Pancreas (tissue), 10 donors: ENCODE measurements at regions not wholly inside any gene's neighbourhood (a gene's known extent, or its start where the extent isn't known, plus 50 kb on each side); places are given as distances from the start of the nearest gene placed in this dataset.
A peak's percentile ranks its signal among the peaks of the same experiment; 100 is the strongest.

Source experiments
- ATAC-seq, 4 donors: fragments of 200-7000 bp; cut with Tn5 transposase; one replicate each; pipeline versions ENCODE4 v1.8.0 to v1.9.1; 2020; ENCODE audit warnings: mild to moderate bottlenecking in 4 of 4, moderate library complexity in 4 of 4
- DNase-seq, 6 donors: peaks; one replicate each; pipeline ENCODE4 v3.0.0-alpha.2; 2020
- FAIRE-seq: peaks from 2 replicates; lab custom pipeline; 2012; peaks lifted over from hg19 to GRCh38; lab: Jason Lieb, UNC
- H3K27ac ChIP-seq, 4 donors: fragments of 200-600 bp; sonication (generic); 1 replicate in 3 of 4; 2 replicates in 1 of 4; pipeline versions ENCODE4 v1.5.0 to v1.8.0; 2020
- H3K27me3 ChIP-seq, 4 donors: fragments of 200-600 bp; one replicate each; pipeline ENCODE4 v1.8.0; 2021
- H3K36me3 ChIP-seq, 3 donors: fragments of 200-600 bp; sonication (generic) in 1 of 3; one replicate each; pipeline versions ENCODE4 v1.5.0 to v1.8.0; 2020 to 2021
- H3K4me1 ChIP-seq, 3 donors: fragments of 200-600 bp; one replicate each; pipeline ENCODE4 v1.8.0; 2021
- H3K4me3 ChIP-seq, 4 donors: fragments of 200-600 bp; sonication (generic) in 2 of 4; one replicate each; pipeline versions ENCODE4 v1.5.0 to v1.8.0; 2020 to 2021
- H3K9me3 ChIP-seq, 4 donors: fragments of 200-600 bp; one replicate each; pipeline ENCODE4 v1.8.0; 2021
- WGBS, 2 donors: extraction: QIAGEN DNeasy Blood & Tissue Kit; methylation state at CpG; one replicate each; pipeline ENCODE4 v1.1.7; 2013; 5-methylcytosine and 5-hydroxymethylcytosine counted together
- intact Hi-C, 3 donors: fragments of 100-400 bp; cut with DNase I; formaldehyde crosslinking; loops; one replicate each; pipeline versions ENCODE4 v1.11.1 to v1.14.2; 2022
- TF ChIP-seq, protein P1 (sequence below), 4 donors: fragments of 200-600 bp; sonication (generic) in 3 of 4; IDR thresholded peaks; one replicate each; pipeline versions ENCODE4 v1.5.0 to v1.8.0; 2021; ENCODE audit warnings: antibody characterized with exemption in 4 of 4
- donor health status: healthy with polysubstance abuse.
- donor health status: DM: no; HTN: no; CAD: no; lungs with moderate emphysema.
- donor health status: DM: no; HTN: no; CAD: no.
- donor health status: control.
- donor health status: control.
- donor health status: Bipolar disorder and iron deficiency.
- donor health status: DM: yes; HTN: yes; CAD: no.
- donor health status: DM: no; HTN: no; CAD: no.
- donor health status: DM: no; HTN: no; CAD: no.
- donor health status: DM: yes; HTN: yes; CAD: no.

DNA sequence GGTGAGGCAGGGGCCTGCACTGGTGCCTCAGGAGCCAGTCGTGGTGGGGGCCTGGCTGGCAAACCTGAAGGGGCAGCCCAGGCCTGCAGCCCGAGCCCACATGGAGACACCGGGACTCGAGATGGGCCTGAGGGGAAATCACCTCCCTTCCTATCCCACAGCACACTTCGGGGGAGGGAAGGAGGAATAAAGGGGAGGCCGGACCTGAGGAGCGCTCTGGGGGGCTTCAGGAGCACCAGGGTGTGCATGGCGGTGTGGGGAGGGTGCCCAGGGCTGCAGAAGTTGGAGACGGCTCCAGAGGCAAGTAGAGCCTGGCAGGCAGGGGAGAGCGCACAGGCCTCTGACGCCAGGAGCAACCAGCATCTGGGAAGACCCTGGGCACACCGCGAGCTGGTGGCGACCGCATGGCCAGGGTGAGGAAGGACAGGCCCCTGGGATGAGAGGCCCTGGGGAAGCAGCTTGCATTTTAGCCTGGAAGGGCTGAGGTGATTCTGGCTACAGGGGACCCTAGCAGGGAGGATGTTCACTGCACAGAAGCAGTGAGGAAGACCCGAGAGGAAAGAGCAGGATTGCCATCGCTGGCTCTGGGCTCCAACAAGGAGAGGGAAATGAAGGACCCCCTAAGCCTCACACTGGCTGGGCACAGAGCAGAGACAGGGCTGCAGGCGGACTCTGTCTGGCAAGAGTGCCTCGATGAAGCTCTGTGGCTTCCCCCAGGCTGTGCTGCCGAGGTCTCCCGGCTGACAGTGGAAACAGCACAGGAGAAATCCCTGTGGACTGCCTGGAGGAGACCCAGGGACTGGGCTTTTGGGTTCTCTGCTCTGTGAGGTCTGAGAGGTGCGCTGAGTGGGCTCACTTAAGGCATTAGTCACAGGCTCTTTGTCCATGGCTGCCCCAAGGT, 457.7 kb downstream of the BRD1 start:
- intact Hi-C loops, result no loop called here
- H3K27me3 ChIP-seq, result peaks cover 0 to 4% (median 0%) of the 10 kb centered on the region in 4 donors
- no peaks in the 10 kb centered on the region for H3K9me3 ChIP-seq
- TF ChIP-seq, protein P1, sequence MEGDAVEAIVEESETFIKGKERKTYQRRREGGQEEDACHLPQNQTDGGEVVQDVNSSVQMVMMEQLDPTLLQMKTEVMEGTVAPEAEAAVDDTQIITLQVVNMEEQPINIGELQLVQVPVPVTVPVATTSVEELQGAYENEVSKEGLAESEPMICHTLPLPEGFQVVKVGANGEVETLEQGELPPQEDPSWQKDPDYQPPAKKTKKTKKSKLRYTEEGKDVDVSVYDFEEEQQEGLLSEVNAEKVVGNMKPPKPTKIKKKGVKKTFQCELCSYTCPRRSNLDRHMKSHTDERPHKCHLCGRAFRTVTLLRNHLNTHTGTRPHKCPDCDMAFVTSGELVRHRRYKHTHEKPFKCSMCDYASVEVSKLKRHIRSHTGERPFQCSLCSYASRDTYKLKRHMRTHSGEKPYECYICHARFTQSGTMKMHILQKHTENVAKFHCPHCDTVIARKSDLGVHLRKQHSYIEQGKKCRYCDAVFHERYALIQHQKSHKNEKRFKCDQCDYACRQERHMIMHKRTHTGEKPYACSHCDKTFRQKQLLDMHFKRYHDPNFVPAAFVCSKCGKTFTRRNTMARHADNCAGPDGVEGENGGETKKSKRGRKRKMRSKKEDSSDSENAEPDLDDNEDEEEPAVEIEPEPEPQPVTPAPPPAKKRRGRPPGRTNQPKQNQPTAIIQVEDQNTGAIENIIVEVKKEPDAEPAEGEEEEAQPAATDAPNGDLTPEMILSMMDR (IDR thresholded peaks at IDR 0.05), result no peak
- no peaks in the 10 kb centered on the region for H3K36me3 ChIP-seq
- DNase-seq, result peak in 1 of 6 donors; percentile 38
- no peaks in the 10 kb centered on the region for H3K4me1 ChIP-seq
- FAIRE-seq, result no peak
- H3K4me3 ChIP-seq, result no peak overlapping the region
- H3K27ac ChIP-seq, result no peak overlapping the region
- no peak for ATAC-seq
- WGBS, 2 donors, result 49 to 64% methylated on average over 22 of the region's 22 CpGs

DNA sequence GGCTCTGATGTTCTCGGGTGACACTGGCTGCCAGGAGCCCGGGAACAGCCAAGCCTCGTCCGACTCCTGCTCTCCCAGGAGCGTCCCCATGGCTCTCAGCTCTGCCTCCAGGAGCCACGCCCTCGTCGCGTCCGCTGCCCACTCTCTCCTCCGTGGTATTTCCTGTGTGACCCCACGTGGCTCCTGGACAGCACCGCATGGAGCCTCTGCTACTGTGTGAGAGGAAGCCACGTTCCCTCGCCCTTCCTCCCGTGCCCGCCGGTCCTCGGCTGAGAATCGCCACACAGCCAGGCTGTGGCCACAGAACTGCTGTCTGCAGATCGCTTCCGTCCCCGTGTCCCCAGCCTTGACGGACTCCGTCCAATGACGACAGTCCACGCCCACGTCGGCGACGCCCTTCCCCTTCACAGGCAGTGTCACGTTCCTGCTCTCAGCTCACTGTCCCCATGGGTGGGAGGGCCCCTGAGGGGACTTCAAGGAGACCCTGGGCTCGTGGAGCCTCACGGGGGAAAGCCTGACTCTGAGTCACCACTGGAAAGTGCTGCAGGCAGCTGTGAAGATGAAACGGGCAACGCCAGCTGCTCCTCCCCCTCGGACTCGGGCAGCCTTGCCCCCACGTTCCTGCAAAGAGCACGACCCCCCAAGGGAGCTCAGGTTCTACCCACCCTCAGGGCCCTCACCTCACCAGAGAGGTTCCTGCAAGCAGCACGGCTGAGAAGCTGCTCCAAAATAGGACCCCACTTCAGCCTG, 458.5 kb downstream of the BRD1 start:
- no peak for ATAC-seq
- TF ChIP-seq, protein P1 (IDR thresholded peaks at IDR 0.05), result no peak

DNA sequence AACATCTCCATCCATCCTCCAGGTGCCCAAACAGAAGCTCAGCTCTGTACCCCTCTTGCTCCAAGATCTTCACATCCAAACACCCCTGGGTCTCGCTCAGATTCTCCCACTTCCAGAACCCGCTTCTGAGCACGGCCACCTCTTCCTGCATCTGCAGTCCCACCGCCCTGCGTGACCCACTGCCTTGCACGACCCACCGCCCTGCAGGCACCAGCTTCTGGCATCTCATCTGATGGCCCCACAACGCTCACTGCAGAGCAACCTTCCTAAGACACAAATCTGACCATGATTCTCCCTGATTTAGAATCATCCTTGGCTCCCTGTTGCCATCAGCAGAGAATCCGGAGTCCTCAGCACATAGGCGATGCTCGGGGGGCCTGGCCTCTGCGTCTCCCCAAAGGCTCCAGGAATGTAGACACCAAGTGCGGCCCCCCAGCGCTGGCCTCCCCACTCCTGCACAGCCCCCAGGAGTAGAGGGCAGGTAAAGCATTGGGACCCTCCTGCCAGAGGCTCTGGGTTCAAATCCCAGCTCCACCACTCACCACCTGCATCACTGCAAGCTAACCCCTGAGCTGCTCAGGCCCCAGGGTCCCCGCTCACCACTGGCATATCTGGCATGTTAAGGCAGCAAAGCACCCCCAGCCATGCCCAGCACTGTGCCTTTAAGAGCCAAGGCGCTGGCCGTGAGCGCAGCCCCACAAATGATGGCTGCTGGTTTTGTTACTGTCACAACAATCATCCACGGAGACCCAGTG, 459.3 kb downstream of the BRD1 start:
- H3K27ac ChIP-seq, result no peak overlapping the region
- 60 to 79% methylated on average over 19 of the region's 19 CpGs for WGBS, 2 donors
- ATAC-seq, result no peak
- H3K36me3 ChIP-seq, result no peaks in the 10 kb centered on the region
- no peaks in the 10 kb centered on the region for H3K4me1 ChIP-seq
- no peak overlapping the region for H3K4me3 ChIP-seq
- no peak for FAIRE-seq
- no peaks in the 10 kb centered on the region for H3K9me3 ChIP-seq
- peaks cover 0 to 4% (median 0%) of the 10 kb centered on the region in 4 donors for H3K27me3 ChIP-seq
- TF ChIP-seq, protein P1 (IDR thresholded peaks at IDR 0.05), result no peak
- intact Hi-C loops, result no loop called here
- peak in 1 of 6 donors; percentile 39 for DNase-seq

More for the DNA sequence above, 458.5 kb downstream of the BRD1 start:
- intact Hi-C loops, result no loop called here
- H3K36me3 ChIP-seq, result no peaks in the 10 kb centered on the region
- no peak overlapping the region for H3K4me3 ChIP-seq
- FAIRE-seq, result no peak
- peaks cover 0 to 4% (median 0%) of the 10 kb centered on the region in 4 donors for H3K27me3 ChIP-seq
- no peaks in the 10 kb centered on the region for H3K4me1 ChIP-seq
- peak in 1 of 6 donors; percentile 51 for DNase-seq
- no peaks in the 10 kb centered on the region for H3K9me3 ChIP-seq
- WGBS, 2 donors, result 39 to 52% methylated on average over 41 of the region's 41 CpGs
- H3K27ac ChIP-seq, result no peak overlapping the region

DNA sequence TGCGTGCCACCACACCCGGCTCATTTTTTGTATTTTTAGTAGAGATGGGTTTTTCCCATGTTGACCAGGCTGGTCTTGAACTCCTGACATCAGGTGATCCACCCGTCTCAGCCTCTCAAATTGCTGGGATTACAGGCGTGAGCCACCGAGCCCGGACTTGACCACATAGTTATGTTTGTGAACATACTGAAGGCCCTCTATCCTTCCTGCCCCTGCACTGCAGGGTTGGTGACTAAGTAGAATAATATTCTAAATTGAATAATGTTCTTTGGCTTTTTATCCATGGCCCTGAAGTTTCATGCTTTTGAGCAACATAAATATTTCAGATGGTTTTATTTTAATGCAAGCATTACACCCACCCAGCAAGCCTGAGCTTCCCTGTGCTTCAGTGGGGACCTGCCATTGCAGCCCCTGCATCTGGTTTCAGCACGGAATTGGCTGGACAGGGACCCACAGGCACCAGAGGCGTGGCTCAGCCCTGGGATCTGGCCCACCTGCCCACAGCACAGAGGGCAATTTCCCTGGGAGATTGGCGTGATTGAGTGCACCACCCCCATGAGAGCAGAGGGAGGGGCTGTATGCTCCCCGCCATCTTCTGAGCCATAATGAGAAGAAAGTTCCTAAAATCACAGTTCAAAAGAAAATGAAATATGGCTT, 460.5 kb downstream of the BRD1 start:
- Histone ChIP-seq H3K9me3 (no peaks in the 10 kb centered on the region), H3K4me1 (no peaks in the 10 kb centered on the region), H3K27ac (no peak overlapping the region), H3K36me3 (no peaks in the 10 kb centered on the region), H3K27me3 (peaks cover 0 to 4% (median 0%) of the 10 kb centered on the region in 4 donors), H3K4me3 (no peak overlapping the region)
- TF ChIP-seq, protein P1 (IDR thresholded peaks at IDR 0.05), result no peak
- no peak for FAIRE-seq
- intact Hi-C loops, result no loop called here
- DNase-seq, result no peak
- ATAC-seq, result no peak
- 39 to 50% methylated on average over 10 of the region's 10 CpGs for WGBS, 2 donors
